WERI-Rb-1 (cell line): ENCODE measurements at regions not wholly inside any gene's neighbourhood (a gene's known extent, or its start where the extent isn't known, plus 50 kb on each side); places are given as distances from the start of the nearest gene placed in this dataset.

ENCODE experiments used
- DNase-seq: peaks from one replicate; pipeline ENCODE4 v3.0.0-alpha.2; 2020
- H3K27ac ChIP-seq: fragments of 250-450 bp; sonication (Bioruptor Pico); 2 replicates; pipeline ENCODE4 v1.5.1; 2020; ENCODE audit warnings: mild to moderate bottlenecking, moderate library complexity
- H3K27me3 ChIP-seq: fragments of 250-450 bp; sonication (Bioruptor Pico); 2 replicates; pipeline ENCODE4 v1.5.1; 2021; ENCODE audit warnings: mild to moderate bottlenecking, low read depth, moderate library complexity; ENCODE audit not compliant: insufficient read depth, severe bottlenecking
- H3K36me3 ChIP-seq: fragments of 250-450 bp; sonication (Bioruptor Pico); 2 replicates; pipeline ENCODE4 v1.5.1; 2020; ENCODE audit warnings: mild to moderate bottlenecking, moderate library complexity
- H3K4me3 ChIP-seq: 2 replicates; pipeline ENCODE4 v1.5.1; 2011; ENCODE audit warnings: low read depth, mild to moderate bottlenecking, control low read depth, low read length
- H3K9me3 ChIP-seq: fragments of 250-450 bp; sonication (Bioruptor Pico); 2 replicates; pipeline ENCODE4 v1.5.1; 2021; ENCODE audit warnings: mild to moderate bottlenecking, moderate library complexity; ENCODE audit not compliant: severe bottlenecking
- TF ChIP-seq, protein P1 (sequence below): IDR thresholded peaks from 2 replicates; pipeline ENCODE4 v1.5.1; 2011; ENCODE audit warnings: low read depth, mild to moderate bottlenecking, control low read depth, inconsistent platforms, low read length

DNA sequence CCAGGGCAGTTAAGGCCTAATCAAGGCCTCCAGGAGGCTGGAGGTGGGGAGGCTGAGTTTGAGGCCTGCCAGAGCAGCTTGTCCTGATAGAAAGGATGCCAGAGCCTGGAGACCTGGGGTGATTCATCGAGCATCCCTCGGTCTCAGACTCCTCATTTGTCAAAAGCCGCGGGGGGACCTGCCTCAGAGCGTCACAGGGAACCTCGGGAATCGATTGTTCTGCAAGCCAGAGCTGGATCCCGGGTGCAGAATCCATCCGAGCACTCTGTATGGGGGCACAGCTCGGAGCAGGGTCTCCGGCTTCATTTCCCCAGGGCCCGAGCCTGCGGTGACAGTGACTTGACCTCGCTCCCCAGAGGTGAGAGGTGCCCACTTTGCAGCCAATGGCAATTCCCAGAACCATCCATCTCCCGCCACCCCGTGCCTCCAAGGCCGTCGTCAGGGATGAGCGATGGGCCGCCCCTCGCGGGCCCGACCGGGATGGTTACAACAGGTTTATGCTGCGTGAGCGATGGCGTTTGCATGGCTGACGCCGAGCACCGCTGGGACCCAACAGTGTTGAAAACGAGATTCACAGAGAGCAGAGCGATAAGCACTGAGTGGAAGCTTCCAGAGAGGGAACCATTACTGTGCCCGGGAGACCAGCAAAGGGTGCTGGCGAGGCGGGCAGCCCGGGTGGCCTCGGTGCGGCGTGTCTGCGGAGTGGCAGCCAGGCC lies 117.1 kb upstream of the GSE1 start:
- H3K27me3 ChIP-seq: no peaks in the 10 kb centered on the region
- H3K4me3 ChIP-seq: no peak overlapping the region
- H3K36me3 ChIP-seq: no peaks in the 10 kb centered on the region
- no peak for DNase-seq
- no peak overlapping the region for H3K27ac ChIP-seq
- H3K9me3 ChIP-seq: no peaks in the 10 kb centered on the region
- TF ChIP-seq, protein P1, sequence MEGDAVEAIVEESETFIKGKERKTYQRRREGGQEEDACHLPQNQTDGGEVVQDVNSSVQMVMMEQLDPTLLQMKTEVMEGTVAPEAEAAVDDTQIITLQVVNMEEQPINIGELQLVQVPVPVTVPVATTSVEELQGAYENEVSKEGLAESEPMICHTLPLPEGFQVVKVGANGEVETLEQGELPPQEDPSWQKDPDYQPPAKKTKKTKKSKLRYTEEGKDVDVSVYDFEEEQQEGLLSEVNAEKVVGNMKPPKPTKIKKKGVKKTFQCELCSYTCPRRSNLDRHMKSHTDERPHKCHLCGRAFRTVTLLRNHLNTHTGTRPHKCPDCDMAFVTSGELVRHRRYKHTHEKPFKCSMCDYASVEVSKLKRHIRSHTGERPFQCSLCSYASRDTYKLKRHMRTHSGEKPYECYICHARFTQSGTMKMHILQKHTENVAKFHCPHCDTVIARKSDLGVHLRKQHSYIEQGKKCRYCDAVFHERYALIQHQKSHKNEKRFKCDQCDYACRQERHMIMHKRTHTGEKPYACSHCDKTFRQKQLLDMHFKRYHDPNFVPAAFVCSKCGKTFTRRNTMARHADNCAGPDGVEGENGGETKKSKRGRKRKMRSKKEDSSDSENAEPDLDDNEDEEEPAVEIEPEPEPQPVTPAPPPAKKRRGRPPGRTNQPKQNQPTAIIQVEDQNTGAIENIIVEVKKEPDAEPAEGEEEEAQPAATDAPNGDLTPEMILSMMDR: no peak

DNA sequence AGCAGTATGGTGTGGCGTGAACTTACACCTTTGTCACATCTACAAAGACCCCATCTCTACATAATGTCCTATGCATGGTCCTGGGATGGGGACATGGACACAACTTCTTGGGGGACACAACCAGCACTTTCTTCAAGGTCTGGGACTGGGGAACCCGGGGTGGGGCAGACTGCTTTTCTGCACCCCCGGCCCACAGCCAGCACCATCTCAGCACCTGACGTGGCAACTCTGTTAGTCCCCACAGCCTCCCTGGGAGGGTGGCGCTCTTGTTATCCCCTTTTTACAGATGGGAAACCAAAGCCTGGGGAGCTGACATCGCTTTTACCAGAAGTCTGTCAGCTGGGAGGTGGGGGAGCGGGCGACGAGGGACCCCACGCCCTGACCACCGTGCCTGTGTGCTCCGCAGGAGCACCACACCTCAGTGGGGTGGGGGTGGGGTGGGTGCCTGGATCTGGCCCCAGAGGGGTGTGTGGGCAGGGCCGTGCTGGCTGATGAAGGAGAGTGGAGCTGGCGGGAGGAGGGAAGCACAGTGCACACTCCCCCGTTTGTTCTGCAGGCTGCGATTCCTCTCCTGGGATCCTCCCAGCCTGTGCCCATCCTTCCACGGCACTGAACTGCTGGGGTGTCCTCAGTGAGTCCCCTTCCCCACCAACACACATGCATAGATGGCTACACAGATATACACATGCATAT lies 115.4 kb upstream of the GSE1 start:
- DNase-seq: no peak
- H3K27ac ChIP-seq: no peak overlapping the region
- TF ChIP-seq, protein P1: no peak
- H3K9me3 ChIP-seq: no peaks in the 10 kb centered on the region
- no peaks in the 10 kb centered on the region for H3K27me3 ChIP-seq
- H3K36me3 ChIP-seq: no peaks in the 10 kb centered on the region
- H3K4me3 ChIP-seq: no peak overlapping the region

DNA sequence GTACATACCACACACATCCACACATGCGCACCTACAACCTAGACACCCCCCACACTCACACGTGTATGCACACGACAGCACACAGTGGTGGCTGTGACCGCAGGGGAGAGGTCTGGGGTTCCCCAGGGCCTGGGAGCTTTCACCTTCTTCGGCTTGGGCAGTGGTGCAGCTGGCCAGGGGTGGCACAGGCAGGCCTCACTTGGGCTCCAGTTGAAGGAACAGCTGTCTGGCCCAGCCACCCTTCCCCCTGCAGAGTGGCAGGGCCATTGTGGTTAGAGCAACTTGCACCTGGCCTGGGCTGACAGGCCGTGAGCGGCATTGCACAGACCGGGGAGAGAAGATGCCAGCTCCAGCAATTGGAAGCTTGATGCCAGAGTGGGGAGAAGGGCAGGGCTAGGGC lies 114.5 kb upstream of the GSE1 start:
- TF ChIP-seq, protein P1: no peak
- H3K27me3 ChIP-seq: no peaks in the 10 kb centered on the region
- H3K36me3 ChIP-seq: no peaks in the 10 kb centered on the region
- H3K27ac ChIP-seq: no peak overlapping the region
- no peak for DNase-seq
- H3K9me3 ChIP-seq: no peaks in the 10 kb centered on the region
- H3K4me3 ChIP-seq: no peak overlapping the region

DNA sequence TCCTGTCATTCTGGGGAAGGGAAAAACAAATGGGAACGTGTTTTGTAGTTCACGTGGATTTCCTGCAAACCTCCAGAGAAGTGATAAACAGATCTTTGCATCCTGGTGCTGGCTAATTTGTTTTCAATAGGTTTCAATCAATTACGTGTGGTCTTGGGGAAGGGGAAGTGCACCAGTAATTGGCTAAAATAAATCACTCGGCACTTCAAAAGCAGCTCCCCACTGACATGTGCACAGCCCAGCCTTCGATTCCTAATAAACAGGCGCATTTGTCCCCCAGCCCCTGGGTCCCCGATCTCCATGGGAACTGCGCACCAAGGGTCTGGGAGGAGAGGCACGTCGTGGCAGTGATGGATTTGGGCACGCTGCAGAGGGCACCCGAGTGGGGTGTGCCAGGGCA lies 112.9 kb upstream of the GSE1 start:
- DNase-seq: no peak
- Histone ChIP-seq H3K27ac (no peak overlapping the region), H3K36me3 (no peaks in the 10 kb centered on the region), H3K9me3 (no peaks in the 10 kb centered on the region), H3K27me3 (no peaks in the 10 kb centered on the region), H3K4me3 (no peak overlapping the region)
- TF ChIP-seq, protein P1: no peak

DNA sequence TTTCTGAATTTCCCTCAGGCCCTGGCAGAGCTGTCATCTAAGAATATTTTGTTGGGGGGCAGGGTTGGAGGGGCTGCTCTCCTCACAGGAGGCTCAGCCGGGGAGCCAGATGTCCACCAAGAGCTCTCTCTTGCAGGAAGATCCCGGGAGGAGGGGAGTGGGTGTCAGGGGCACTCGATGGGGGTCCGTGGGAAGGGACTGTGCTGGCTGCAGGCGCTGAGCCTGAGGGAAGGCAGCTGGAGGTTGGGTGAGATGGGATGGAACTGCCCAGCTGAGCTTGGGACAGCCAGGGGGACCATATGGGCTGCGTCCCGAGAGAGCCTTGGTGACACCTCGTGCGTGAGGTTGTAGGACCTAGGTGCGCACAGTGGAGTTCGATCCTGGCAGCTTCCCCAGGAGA lies 111.2 kb upstream of the GSE1 start:
- Histone ChIP-seq H3K36me3 (no peaks in the 10 kb centered on the region), H3K27ac (no peak overlapping the region), H3K4me3 (no peak overlapping the region), H3K27me3 (no peaks in the 10 kb centered on the region), H3K9me3 (no peaks in the 10 kb centered on the region)
- no peak for DNase-seq
- TF ChIP-seq, protein P1: no peak
